GM13977 (cell line): ENCODE measurements at regions not wholly inside any gene's neighbourhood (a gene's known extent, or its start where the extent isn't known, plus 50 kb on each side); places are given as distances from the start of the nearest gene placed in this dataset.

Source experiments
- DNase-seq: peaks from one replicate; pipeline ENCODE4 v3.0.0; 2012; ENCODE audit warnings: low spot score
- CTCF ChIP-seq: IDR thresholded peaks from 2 replicates; pipeline ENCODE4 v1.5.1; 2012; ENCODE audit warnings: mild to moderate bottlenecking, control low read depth; ENCODE audit not compliant: insufficient read depth; ENCODE audit errors: extremely low read depth, missing control alignments
- in situ Hi-C: fragments of 300-500 bp; cut with MboI; formaldehyde crosslinking; loops from one replicate; pipeline ENCODE4 v1.12.0; 2022; ENCODE audit warnings: low sequenced_read_pairs, low pct_unique_long_range_greater_than_20kb, mixed read lengths, inconsistent platforms; ENCODE audit not compliant: unreplicated experiment

DNA sequence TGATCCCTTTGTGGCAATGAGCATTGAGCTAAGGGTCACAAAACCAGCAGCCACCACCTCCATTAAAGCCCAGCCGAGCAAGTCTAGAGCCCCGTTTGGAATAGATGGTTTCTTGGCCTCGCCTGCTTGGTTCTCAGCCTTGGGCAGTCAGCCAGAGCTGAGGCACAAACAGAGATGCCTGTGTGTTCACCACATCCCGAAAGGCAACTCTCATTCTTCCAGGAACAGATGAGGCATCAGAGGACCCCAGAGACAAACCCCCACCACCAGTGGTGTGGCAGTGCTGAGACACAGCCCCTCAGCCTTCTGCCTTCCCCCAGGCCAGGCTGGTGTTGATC lies 203.3 kb upstream of the ZMIZ1 start:
- no peak for DNase-seq
- in situ Hi-C loops, result no loop called here
- TF ChIP-seq CTCF, result no peak

- in situ Hi-C loops, result no loop called here
- no peak for DNase-seq
- no peak for TF ChIP-seq CTCF
These were observed 202.6 kb upstream of the ZMIZ1 start for GRCh38 chr10:78865931-78866717.

DNA sequence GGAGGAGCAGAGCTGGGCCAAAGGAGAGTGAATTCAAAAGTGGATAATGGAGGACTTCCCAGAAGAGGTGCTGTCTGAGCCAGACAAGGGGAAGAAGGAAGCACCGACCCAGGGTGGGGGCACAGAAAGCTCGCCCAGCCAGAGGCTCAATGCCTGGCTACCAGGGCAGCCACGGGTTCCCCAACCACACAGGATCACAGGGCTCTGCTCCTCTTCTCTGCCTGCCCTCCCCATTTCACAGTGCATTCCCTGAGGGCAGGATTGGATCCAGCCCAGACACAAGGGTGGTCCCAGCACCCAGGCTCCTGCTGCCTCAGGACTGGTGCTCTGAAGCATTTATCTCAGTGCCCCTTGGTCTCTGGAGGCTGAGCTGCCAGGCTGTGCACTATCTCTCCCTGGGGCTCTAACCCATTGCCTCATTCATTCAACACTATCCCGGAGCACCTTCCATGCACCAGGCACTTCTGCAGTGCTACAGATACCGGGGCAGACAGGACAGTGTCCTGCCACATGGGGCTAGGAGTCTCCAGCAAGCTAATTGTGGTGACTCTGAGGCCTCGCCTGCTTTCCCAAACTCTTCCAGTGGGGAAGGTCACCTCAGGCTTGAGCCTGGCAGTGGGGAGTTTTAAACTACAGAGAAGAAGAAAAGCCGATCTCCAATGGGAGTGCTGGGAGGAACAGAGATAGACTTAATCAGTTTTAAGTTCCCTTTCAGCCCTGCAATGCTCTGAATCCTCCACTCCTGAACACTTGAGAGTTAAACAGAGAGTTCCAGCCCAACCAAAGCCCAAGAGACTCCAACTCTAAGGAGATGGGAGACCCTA lies 201.8 kb upstream of the ZMIZ1 start:
- in situ Hi-C loops, result no loop called here
- no peak for DNase-seq
- no peak for TF ChIP-seq CTCF

DNA sequence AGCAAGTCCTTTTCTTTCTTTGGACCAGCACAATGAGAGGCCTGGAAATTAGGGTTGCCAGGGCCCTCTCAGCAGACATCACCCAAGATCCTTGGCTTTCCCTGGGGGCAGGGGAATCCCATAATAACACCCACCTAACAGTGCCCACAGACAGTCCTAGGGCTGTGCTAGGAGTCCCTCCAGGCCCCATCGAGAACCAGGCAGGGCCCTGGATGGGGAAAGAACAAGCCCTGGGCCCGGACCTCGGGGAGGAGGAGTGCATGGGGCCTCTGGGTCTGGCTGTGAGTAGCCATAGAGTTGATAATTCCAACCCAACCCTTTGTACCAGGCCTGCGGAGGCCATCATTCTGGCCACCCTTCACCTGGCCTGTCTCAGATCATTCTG lies 201.2 kb upstream of the ZMIZ1 start:
- DNase-seq, result no peak
- no peak for TF ChIP-seq CTCF
- in situ Hi-C loops, result no loop called here

DNA sequence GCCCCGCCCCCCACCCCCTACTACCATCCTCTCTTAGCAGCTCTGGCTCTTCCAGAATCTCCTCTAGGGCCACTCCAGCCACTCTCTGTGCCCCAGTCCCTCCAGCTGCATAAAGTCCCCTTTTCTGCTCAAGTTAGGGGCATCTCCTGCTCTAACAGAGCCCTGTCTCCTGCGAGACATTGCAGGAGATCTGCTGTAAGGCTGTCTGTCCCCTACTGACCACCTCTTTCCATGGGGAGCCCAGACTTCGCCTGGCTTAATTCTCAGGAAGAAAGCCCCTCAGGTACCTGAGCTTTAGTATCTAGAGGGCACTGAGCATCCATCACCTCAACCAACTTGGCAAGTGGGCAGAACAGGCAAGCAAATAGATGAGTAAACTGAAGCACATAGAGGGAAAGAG lies 200.7 kb upstream of the ZMIZ1 start:
- no peak for DNase-seq
- in situ Hi-C loops, result no loop called here
- TF ChIP-seq CTCF, result no peak

- in situ Hi-C loops, result no loop called here
- TF ChIP-seq CTCF, result no peak
- no peak for DNase-seq
These were observed 200.3 kb upstream of the ZMIZ1 start for GRCh38 chr10:78868456-78868855.
